ENCODE measurements at regions not wholly inside any gene's neighbourhood (a gene's known extent, or its start where the extent isn't known, plus 50 kb on each side); places are given as distances from the start of the nearest gene placed in this dataset.
"Not testable (repeated sequence)": the region's sequence is repeated elsewhere in the genome, so short reads cannot be mapped to it uniquely, and the experiment has no call there.

- DNase-seq: no peak
Measured at GRCh38 chr2:62410015-62410453, 96.0 kb downstream of the TMEM17 start.

GRCh38 chr2:62409442-62409841 lies 96.6 kb downstream of the TMEM17 start:
- DNase-seq: no peak

- DNase-seq: peak; percentile 51
Measured at GRCh38 chr2:62408241-62408677, 97.7 kb downstream of the TMEM17 start.

GRCh38 chr2:62407838-62408237 lies 98.2 kb downstream of the TMEM17 start:
- no peak for DNase-seq

DNA sequence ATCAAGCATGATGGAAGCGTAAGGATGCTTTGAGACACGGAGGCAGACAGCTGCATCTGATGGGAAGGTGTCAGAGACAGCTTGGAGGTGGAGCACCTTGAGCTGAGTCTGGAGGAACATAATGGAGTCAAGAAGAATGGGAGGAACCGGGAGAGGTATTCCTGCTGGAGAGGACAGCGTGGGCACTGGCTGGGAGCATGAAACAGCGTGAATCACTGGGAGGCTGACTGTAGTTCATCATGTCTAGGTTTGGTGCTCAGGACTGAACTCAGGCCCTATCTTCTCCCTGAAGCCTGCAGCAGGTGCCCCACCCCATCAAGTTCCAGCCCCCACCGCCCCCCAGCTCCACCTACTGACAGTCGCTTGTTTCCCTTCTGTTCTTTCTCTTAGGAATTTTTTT lies 98.6 kb downstream of the TMEM17 start:
- no peak for DNase-seq

DNA sequence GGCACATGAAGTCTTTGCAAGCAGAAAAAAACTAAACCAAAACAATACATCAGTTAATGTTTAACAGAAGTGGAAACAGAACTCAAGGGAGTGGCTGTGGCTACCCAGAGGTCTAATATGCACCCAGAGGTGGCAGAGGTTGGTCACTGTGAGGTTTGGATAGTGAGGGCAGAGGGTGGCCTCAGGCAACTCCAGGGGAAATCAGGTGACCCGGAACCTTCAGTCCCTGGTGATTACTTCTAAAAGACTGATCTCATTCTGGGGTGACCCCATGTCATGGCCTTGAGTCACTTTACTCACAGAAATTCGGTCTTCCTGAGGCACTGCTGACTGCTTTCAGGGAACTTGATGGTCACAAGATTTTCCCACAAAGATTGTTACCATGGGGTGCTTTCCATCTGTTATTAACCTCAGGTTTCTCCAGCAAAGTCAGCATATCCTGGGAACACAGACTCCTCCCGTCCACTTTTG lies 99.4 kb downstream of the TMEM17 start:
- no peak for DNase-seq

DNA sequence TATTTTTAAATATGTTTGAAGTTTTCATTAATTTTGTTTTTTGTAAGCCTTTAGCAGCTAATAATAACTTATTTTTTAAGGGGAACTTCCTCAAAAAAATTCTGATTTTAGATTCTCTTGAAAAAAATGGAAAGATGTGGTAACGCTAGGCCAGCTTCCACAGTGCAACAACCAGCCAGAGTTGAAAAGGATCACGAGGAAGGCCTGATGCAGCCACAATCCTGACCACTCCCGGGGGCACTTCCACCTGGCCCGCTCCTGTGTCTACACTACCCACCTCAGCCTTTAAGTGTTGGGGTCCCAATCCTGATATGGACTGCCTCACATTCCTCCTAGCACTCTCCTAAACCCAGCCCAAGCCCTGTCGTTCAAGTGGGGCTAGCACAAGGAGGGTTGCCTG lies 101.1 kb downstream of the TMEM17 start:
- DNase-seq: no peak

DNA sequence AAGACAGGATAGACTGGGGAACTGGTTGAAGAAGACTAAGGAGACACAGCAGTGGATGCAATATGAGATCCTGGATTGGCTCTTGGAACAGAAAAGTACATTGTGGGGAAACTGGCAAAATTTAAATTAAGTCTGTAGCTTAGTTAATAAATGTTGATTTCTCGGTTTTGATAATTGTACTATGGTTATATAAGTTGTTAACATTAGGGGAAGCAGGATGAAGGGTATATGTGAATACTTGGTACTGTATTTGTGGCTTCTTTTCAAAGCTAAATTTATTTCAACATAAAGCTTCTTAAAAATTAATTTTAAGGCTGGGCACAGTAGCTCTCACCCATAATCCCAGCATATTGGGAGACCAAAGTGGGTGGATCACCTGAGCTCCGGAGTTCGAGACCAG lies 103.8 kb downstream of the TMEM17 start:
- DNase-seq: no peak

DNA sequence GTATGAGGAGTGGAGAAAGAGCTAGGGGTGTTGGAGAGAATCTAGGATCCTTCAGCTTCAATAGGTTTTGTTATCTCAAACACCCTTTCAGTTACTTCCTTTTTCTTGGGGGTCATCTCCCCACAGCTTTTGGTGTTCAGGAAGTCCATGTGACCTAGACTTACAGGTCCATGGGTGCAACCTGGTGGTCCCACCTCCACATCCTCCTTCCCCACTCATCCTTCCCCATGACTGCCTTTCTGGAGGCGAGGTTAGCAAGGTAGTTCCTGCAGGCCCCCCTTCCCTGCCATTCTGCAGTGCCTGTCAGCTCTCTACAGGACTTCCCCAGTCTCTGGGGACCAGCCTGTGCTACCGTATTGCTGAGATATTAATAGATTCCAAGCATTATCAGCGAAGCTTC lies 107.6 kb downstream of the TMEM17 start:
- DNase-seq: no peak

- no peak for DNase-seq
Measured at GRCh38 chr2:62396880-62397279, 109.1 kb downstream of the TMEM17 start.

- no peak for DNase-seq
Measured at GRCh38 chr2:62393293-62393692, 112.7 kb downstream of the TMEM17 start.

DNA sequence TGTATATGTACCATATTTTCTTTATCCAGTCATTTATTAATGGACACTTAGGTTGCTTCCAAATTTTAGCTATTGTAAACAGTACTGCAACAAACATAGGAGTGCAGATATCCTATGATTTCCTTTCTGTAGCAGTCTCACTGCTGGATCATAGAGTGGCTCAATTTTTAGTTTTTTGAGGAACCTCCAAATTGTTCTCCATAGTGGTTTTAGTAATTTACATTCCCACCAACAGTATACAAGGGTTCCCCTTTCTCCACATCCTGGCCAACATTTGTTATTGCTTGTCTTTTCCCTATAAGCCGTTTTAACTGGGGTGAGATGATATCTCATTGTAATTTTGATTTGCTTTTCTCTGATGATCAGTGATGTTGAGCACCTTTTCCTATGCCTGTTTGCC lies 114.3 kb downstream of the TMEM17 start:
- DNase-seq: no peak

DNA sequence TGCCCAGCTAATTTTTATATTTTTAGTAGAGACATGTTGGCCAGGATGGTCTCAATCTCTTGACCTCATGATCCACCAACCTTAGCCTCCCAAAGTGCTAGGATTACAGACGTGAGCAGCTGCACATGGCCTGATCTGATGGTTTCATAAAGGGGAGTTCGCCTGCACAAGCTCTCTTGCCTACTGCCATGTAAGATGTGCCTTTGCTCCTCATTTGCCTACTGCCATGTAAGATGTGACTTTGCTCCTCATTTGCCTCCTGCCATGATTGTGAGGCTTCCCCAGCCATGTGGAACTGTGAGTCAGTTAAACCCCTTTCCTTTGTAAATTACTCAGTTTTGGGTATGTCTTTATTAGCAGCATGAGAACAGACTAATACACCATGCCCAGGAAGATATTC lies 119.6 kb downstream of the TMEM17 start:
- DNase-seq: not testable (repeated sequence)

DNA sequence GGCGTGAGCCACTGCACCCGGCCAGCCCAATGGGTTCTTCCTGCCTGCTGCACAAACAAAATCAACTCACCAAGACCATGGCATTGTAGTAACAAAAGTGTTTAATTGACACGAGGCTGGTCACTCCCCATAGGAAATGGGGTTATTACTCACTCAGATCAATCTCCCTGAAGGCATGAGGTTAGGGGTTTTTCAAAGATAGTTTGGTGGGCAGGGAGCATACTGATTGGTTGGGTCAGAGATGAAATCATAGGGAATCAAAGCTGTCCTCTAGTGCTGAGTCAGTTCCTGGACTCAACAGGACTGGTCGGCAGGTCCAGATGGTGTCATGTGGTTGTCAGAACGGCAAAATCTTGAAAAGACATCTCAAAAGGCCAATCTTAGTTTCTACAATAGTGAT lies 122.1 kb downstream of the TMEM17 start:
- no peak for DNase-seq

GRCh38 chr2:62382757-62383156 lies 123.2 kb downstream of the TMEM17 start:
- no peak for DNase-seq

- DNase-seq: no peak
Measured at GRCh38 chr2:62382122-62382521, 123.9 kb downstream of the TMEM17 start.

GRCh38 chr2:62381656-62382055 lies 124.3 kb downstream of the TMEM17 start:
- DNase-seq: no peak

GRCh38 chr2:62379566-62379965 lies 126.4 kb downstream of the TMEM17 start:
- DNase-seq: no peak

DNA sequence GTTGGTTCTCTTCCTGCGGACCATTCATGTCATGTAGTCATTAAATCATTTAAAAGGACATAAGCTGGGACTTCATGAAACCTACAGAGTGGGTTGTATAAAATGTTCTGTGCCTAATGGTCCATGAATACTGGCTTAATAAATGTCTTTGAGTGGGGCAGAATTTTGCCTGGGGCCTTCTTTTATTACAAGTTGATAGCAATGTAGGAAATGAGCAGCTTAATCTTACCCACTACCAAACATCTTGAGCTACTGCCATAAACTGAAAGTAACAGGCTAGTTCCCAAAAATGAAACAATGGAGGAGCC lies 130.9 kb downstream of the TMEM17 start:
- no peak for DNase-seq

DNA sequence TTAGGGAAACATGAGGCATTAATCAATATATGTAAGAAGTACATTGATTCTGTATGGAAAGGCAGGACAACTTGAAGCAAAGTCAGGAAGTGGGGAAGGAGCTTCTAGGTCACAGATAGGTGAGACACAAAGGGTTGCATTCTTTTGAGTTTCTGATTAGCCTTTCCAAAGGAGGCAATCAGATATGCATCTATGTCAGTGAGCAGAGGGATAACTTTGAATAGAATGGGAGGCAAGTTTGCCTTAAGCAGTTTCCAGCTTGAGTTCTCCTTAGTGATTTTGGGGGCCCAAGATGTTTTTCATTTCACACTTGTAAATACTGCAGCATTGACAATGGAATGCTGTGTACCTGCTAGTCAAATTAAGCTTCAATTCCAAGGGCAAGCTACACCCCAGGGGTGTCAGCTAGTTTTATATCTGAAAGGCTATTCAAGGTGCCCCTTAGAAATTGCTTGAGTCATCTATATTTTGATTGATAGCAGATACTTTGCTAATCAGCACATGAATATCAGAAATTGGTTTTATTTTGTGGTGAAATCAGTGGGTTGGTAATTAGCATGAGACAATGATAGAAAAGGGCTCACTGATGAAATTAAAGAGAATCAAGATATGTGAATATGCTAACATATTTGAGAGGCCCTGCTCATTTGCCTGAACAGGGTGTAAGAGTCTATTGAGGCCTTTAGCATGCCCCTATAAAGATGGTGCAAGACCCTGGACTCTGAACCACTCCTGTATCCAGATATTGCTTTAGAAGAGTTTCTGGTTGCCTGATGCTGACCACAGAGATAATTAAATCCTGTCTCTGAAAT lies 131.5 kb downstream of the TMEM17 start:
- DNase-seq: no peak

- no peak for DNase-seq
Measured at GRCh38 chr2:62372824-62373223, 133.2 kb downstream of the TMEM17 start.

GRCh38 chr2:62370321-62371250 lies 135.4 kb downstream of the TMEM17 start:
- no peak for DNase-seq

DNA sequence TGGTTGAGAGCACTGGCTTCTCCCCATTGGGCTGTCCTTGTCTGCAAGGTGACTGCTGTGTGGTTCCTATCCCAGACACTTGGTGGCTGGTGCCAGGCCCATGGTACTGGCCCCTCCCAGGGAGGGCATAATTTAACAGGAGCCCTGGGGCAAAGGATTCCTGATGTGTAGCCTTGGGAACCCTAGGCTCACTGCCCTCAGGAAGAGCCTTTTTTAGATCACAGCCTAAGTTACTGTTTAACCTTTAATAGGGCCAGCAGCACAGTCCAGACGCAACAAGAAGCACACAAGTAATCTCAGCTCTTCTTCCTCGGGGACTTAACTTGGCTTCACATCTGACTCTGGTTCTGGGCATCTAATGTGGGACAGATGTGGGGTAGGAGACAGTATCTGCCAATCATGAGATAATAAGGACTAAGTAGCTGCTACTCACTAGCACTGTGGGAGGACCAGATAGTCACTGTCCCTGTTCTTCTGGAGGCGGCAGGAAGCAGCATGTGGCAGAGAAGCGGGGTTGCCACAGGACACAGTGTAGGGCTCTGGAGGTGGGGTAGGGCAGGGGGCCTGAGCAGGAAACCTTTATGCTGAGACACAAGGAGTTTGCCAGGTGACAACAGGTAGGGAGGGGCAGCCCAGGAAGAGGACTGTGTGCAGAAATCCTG lies 136.3 kb downstream of the TMEM17 start:
- DNase-seq: no peak

All from left hindlimb (tissue), 1 donor.